HG02870 (cell line): ENCODE measurements at regions not wholly inside any gene's neighbourhood (a gene's known extent, or its start where the extent isn't known, plus 50 kb on each side); places are given as distances from the start of the nearest gene placed in this dataset.

Experiments used
- ATAC-seq: cut with Tn5 transposase; IDR thresholded peaks from one replicate; pipeline ENCODE4 v1.9.1; 2021; ENCODE audit warnings: mild to moderate bottlenecking, moderate library complexity; ENCODE audit not compliant: unreplicated experiment

DNA sequence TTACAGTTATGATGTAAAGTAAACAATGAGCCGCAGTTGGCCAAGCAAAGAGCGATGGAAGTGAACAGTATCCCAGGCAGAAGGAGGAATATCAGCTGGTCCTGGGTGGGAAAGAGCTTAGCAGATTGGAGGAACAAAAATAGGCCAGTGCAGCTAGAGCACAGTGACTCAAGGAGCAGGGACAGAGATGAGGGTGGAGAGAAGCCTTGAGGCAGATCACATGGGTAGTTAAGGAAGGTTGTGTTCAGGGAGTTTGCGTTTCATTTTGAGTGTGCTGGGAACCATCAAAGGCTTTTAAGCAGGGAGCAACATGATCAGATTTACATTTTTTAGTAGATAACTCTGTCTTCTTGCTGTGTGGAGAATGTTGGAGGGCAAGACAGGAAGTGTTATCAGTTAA is 113.6 kb downstream of the OAT start:
- ATAC-seq, result no peak

- ATAC-seq, result no peak
Observed at GRCh38 chr10:124303662-124304418, 114.9 kb downstream of the OAT start.

- no peak for ATAC-seq
Observed at GRCh38 chr10:124302951-124303505, 115.7 kb downstream of the OAT start.

DNA sequence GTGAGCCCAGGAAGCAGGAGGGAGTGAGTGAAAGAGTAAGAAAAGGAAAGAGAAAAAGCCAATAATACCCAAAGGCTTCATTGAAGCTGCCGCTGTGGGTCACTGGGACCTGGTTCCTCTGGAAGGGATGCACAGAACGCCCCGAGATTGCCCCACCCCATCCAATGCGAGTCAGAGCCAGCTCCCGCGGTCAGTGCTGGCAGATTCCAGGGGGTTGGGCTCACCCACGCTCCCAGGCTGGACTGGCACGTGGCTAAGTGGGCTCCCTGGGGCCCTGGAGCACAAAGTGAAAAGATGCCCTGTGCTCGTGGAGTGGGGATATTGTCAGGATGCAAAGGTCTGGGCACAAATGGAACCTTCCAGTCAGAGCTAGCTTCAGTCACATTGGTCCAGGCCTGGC is 117.0 kb downstream of the OAT start:
- no peak for ATAC-seq

DNA sequence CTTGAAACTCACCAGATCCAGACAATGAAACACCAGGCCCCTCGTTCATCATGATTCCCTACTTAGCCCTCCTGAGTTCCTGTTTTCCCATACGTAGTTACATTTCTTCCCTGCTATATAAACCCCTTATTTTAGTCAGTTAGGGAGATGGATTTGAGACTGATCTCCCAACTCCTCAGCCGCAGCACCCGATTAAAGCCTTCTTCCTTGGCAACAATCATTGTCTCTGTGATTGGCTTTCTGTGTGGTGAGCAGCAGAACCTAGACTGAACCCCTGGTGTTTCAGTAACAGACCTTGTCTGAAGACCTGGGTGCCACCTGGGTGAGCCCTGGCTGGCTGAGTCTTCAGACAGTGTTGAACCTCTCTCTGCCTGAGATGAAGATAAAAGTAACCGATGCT is 118.0 kb downstream of the OAT start:
- no peak for ATAC-seq

GRCh38 chr10:124300224-124300623 is 118.5 kb downstream of the OAT start:
- no peak for ATAC-seq

GRCh38 chr10:124299696-124300095 is 119.0 kb downstream of the OAT start:
- ATAC-seq, result no peak

DNA sequence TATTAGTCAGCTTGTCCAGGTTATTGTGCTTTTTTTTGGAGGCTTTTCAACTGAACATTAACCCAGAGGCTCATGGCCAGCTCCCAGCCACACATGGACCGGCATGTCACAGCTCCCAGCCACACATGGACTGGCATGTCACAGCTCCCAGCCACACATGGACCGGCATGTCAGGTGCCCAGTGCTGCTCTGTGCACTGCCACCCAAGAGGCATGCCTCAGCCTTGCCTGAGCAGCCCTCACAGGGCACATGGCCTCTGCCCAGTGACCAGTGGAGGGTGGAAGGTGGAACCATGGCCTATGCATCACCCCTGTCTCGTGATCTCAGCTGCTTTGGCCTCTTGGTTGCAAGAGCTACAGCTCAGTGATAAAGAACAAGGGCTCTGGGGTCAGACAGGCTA is 119.8 kb downstream of the OAT start:
- no peak for ATAC-seq

- no peak for ATAC-seq
Observed at GRCh38 chr10:124296813-124297788, 121.6 kb downstream of the OAT start.

- ATAC-seq, result no peak
Observed at GRCh38 chr10:124296121-124296812, 122.5 kb downstream of the OAT start.

DNA sequence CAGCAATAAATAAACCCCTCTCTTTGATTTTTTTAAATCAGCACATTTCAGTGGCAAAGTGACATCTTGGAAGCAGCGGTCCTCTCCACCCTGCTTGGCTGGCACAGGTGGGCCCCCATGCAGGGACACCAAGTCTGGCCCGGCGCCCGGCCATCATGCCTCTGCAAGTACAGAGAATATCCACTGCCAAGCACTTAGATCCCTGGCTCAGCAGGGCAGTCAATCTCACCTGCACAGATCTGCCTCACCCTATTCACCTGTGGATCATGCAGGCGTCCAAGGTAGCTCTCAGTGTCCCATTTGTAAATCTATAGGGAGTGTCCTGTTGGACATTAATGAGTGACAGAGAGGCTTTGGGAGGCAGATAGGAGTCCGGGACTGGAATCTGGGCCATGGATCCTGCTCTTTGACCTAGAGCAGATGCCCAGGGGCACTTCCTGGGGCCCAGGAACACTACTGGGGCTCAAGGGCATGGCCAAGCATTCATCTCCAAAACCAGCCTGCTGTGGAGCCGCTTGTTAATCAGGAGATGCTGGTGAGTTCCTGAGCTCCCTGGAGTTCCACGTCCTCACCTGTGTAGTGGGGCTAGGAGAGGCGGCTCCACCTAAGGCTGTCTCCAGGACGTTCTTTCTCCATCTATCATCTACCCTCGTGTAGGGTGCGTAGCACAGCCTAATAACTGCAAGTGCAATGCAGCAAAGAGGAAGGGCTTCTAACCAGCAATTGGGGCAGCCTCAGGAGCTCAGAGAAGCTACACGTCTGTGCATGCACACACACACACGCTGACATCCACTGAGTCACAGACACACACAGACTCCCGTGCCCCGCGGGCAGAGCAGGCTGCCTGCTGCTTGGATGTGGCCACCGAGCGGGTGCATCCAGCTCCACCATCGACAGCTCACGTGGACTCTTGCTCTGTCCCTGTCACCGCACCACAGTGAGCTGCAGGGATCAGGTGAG is 123.6 kb downstream of the OAT start:
- no peak for ATAC-seq

DNA sequence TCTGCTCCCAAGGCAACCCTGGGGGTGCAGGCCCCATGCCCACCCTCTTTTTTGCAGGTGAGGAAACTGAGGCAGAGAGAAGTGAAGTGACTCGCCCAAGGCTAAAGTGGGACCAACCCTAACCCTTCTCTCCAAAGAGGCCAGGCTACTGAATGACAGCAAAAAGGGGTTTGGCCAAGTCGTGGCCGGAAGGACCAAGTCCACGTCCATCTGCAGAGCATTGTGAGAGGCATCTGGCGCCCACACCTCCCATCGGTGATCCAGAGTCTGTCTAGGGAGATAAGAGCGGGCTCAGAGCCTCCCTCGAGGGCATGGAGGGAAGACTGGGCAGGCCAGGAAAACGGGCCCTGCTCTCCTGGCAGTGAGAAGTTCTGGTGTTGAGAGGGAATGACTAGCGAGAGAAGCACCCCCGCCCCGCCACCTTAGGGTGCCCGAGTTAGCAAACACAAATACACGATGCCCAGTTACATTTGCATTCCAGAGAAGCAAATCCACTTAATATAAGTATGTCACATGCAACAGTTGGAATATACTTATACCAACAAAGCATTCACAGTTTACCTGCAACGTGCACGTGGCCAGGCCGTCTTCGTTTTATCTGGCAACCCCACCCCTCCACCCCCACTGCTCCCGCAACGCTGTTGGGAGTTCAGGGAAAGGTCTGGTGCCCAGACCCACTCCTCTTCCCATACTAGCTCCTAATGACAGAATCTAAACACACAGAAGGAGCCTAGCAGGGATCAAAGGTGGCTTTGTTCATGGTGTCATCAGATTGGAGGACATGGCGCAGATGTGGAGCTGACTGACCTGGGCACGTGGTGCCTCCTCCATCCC is 124.9 kb downstream of the OAT start:
- no peak for ATAC-seq

- no peak for ATAC-seq
Observed at GRCh38 chr10:124292911-124293615, 125.7 kb downstream of the OAT start.

- ATAC-seq, result no peak
Observed at GRCh38 chr10:124291001-124291701, 127.6 kb downstream of the OAT start.

- ATAC-seq, result no peak
Observed at GRCh38 chr10:124289851-124290795, 128.6 kb downstream of the OAT start.

DNA sequence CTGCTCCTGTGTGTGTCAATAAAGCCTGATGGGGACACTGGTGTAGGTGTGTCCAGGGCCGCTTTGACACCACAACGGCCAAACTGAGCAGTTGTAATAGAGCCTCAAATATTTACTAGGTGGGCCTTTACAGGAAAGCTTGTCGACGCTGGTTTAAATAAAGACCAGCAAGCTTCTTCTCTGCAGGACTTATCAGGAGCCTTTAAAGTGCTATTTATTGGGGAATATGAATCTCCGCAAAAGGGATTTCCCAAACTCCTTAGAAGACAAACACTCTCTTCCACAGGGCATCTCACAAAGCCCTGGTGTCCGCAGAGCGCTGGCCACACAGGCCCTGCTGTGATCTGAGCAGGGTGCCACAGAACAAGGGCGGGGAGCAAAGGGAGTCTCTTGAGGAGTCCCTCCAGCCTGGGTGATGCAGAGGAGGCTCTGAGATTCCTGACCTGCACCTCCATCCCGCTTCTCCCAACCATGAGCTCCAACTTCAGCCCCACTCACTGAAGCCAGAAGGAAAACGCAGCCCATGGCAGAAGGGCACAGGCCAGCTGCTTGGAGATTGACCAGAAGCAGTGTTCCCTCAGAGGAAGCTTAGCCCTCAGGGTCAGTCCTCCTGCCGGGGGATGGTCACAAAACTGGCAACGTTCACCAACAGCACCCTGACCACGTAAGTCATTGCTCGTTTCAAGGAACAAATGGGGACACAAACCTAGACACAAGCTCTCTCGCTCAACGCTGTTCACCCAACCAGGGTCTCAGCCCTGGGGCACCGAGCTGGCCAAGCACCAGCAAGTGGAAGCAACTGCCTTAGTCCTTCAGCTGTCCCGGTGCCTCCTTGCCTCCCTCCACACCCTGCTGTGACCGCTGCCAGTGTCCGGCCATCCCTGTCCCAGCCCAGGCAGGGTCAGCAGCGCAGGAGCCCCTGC is 129.5 kb downstream of the OAT start:
- no peak for ATAC-seq
